GM12892 (cell line): ENCODE measurements at regions not wholly inside any gene's neighbourhood (a gene's known extent, or its start where the extent isn't known, plus 50 kb on each side); places are given as distances from the start of the nearest gene placed in this dataset.

ENCODE experiments used
- POLR2A ChIP-seq: IDR thresholded peaks from 2 replicates; pipeline ENCODE4 v1.6.1; 2011; ENCODE audit warnings: low read depth, low read length, control low read depth
- POLR2AphosphoS5 ChIP-seq: IDR thresholded peaks from 2 replicates; pipeline ENCODE4 v1.6.1; 2011; ENCODE audit warnings: low read depth, low read length, control low read depth
- TAF1 ChIP-seq: IDR thresholded peaks from 2 replicates; pipeline ENCODE4 v1.6.1; 2011; ENCODE audit warnings: low read depth, mild to moderate bottlenecking, control low read depth, low read length, borderline replicate concordance

- TF ChIP-seq POLR2A (no peak), POLR2AphosphoS5 (no peak), TAF1 (no peak)
These were observed 249.8 kb upstream of the CPEB2 start for GRCh38 chr4:14752341-14753046.
